ENCODE measurements at regions not wholly inside any gene's neighbourhood (a gene's known extent, or its start where the extent isn't known, plus 50 kb on each side); places are given as distances from the start of the nearest gene placed in this dataset.

DNA sequence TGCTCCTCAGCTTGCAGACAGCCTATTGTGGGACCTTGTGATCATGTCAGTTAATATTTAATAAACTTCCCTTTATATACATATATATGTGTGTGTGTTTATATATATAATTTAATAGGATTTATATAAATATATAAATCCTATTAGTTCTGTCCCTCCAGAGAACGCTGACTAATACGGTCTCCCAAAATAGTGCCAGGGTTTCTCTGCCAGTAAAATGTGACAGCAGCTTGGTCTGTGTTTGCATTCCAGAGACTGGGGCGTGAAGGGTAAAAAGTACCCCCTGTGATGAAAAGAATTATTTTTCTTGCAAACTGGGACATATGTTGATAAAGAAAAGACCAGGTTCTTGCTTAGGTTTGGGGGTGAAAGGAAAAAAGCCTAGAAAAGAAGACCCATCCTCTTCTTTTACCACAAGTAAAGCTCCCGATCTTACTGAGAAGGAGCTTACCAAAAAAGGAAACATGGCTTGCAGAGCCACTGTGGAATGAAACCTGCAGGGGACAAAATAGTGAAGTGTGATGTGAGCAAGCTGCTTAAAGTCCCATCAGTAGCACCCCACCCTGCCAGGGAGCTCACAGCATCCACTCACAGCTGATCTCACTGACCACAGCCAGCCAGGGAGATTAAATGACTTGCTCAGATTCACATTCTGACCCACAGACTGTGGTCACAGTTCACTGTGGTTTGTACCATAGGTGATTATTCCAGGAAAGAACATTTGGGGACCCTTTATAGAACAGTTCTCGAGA lies 110.9 kb upstream of the RMP24 start:
- DNase-seq: no peak
- Mint-ChIP-seq H3K27me3 (peaks cover 3% of the 10 kb centered on the region), H3K4me1 (no peaks in the 10 kb centered on the region), H3K9me3 (ENCODE audit: insufficient read depth) (peaks cover under 1% of the 10 kb centered on the region), H3K27ac (no peak overlapping the region), H3K4me3 (no peak overlapping the region)
- TF ChIP-seq EZH2 (IDR thresholded peaks at IDR 0.05; ENCODE audit: borderline replicate concordance, insufficient read depth, low read depth, low read length, poor library complexity, severe bottlenecking): no peak
- TF ChIP-seq, protein P1, sequence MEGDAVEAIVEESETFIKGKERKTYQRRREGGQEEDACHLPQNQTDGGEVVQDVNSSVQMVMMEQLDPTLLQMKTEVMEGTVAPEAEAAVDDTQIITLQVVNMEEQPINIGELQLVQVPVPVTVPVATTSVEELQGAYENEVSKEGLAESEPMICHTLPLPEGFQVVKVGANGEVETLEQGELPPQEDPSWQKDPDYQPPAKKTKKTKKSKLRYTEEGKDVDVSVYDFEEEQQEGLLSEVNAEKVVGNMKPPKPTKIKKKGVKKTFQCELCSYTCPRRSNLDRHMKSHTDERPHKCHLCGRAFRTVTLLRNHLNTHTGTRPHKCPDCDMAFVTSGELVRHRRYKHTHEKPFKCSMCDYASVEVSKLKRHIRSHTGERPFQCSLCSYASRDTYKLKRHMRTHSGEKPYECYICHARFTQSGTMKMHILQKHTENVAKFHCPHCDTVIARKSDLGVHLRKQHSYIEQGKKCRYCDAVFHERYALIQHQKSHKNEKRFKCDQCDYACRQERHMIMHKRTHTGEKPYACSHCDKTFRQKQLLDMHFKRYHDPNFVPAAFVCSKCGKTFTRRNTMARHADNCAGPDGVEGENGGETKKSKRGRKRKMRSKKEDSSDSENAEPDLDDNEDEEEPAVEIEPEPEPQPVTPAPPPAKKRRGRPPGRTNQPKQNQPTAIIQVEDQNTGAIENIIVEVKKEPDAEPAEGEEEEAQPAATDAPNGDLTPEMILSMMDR (IDR thresholded peaks at IDR 0.05): no peak
- Histone ChIP-seq H3K9me3 (ENCODE audit: control extremely low read depth in 1 of 3, control insufficient read depth in 2 of 3, insufficient read depth in 1 of 3, low read length in 2 of 3) (no peaks in the 10 kb centered on the region), H4K20me1 (ENCODE audit: control insufficient read depth, insufficient read depth, low read length, poor library complexity, severe bottlenecking) (no peaks in the 10 kb centered on the region), H3K27ac (ENCODE audit: low read length in 2 of 2) (no peak overlapping the region), H3K4me2 (replicated peaks; ENCODE audit: low read depth, low read length, poor library complexity, severe bottlenecking) (no peak overlapping the region), H2AFZ (ENCODE audit: insufficient read depth, low read depth, low read length, poor library complexity, severe bottlenecking) (no peak overlapping the region), H3K36me3 (replicated peaks in 1 of 2; ENCODE audit: control extremely low read depth in 1 of 2, control insufficient read depth in 1 of 2, extremely low read depth in 1 of 2, insufficient read depth in 2 of 2, low read length in 1 of 2) (no peaks in the 10 kb centered on the region), H3K9ac (ENCODE audit: low read length) (no peak overlapping the region), H3K27me3 (replicated peaks in 1 of 4; ENCODE audit: control extremely low read depth in 1 of 4, control insufficient read depth in 3 of 4, insufficient read depth in 4 of 4, low read length in 3 of 4) (no peaks in the 10 kb centered on the region), H3K4me1 (ENCODE audit: control insufficient read depth in 2 of 2, insufficient read depth in 2 of 2, low read length in 2 of 2) (no peaks in the 10 kb centered on the region), H3K4me3 (ENCODE audit: control extremely low read depth in 1 of 5, extremely low read depth in 1 of 5, insufficient read depth in 1 of 5, low read depth in 2 of 5, low read length in 4 of 5) (no peak overlapping the region), H3K79me2 (ENCODE audit: control insufficient read depth, insufficient read depth, low read length) (no peaks in the 10 kb centered on the region)
- ChIA-PET CTCF (no interaction called here), POLR2A (no interaction called here)
- no peak for ATAC-seq (ENCODE audit: low read depth)
- 96% methylated on average over 3 of the region's 5 CpGs for WGBS (ENCODE audit: insufficient coverage)
- intact Hi-C loops (cut with micrococcal nuclease): no loop called here

DNA sequence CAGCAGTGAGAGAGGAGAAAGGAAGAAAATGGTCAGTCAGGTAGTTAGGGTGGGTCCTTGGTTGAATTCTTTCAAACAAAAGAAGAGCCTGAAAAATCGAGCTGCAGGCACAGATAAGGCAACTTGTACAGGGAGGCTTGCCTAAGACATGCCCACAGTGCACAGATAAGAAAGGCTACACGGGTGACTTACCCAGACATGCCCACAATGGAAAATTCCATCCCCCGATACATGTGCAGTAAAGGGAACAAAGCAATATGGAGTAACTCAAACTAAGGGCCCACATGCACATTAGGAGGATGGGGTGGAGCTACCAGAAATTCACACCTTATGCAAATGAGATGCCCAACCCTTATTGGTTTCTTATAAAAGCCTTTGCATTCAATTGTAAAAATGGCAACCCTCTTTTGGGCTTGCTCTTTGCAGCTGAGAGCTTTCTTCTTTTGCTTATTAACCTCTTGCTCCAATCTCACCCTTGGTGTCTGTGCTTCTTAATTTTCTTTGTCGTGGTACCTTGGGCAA lies 110.3 kb upstream of the RMP24 start:
- Histone ChIP-seq H3K36me3 (replicated peaks in 1 of 2; ENCODE audit: control extremely low read depth in 1 of 2, control insufficient read depth in 1 of 2, extremely low read depth in 1 of 2, insufficient read depth in 2 of 2, low read length in 1 of 2) (no peaks in the 10 kb centered on the region), H3K27ac (ENCODE audit: low read length in 2 of 2) (no peak overlapping the region), H4K20me1 (ENCODE audit: control insufficient read depth, insufficient read depth, low read length, poor library complexity, severe bottlenecking) (no peaks in the 10 kb centered on the region), H3K27me3 (replicated peaks in 1 of 4; ENCODE audit: control extremely low read depth in 1 of 4, control insufficient read depth in 3 of 4, insufficient read depth in 4 of 4, low read length in 3 of 4) (no peaks in the 10 kb centered on the region), H3K4me1 (ENCODE audit: control insufficient read depth in 2 of 2, insufficient read depth in 2 of 2, low read length in 2 of 2) (no peaks in the 10 kb centered on the region), H3K4me3 (ENCODE audit: control extremely low read depth in 1 of 5, extremely low read depth in 1 of 5, insufficient read depth in 1 of 5, low read depth in 2 of 5, low read length in 4 of 5) (no peak overlapping the region), H3K4me2 (replicated peaks; ENCODE audit: low read depth, low read length, poor library complexity, severe bottlenecking) (no peak overlapping the region), H3K9me3 (ENCODE audit: control extremely low read depth in 1 of 3, control insufficient read depth in 2 of 3, insufficient read depth in 1 of 3, low read length in 2 of 3) (no peaks in the 10 kb centered on the region), H3K79me2 (ENCODE audit: control insufficient read depth, insufficient read depth, low read length) (no peaks in the 10 kb centered on the region), H2AFZ (ENCODE audit: insufficient read depth, low read depth, low read length, poor library complexity, severe bottlenecking) (no peak overlapping the region), H3K9ac (ENCODE audit: low read length) (no peak overlapping the region)
- H3K9me3 Mint-ChIP-seq (ENCODE audit: insufficient read depth): no peaks in the 10 kb centered on the region
- intact Hi-C loops (cut with micrococcal nuclease): no loop called here
- ATAC-seq (ENCODE audit: low read depth): no peak
- H3K27ac Mint-ChIP-seq: no peak overlapping the region
- CTCF ChIA-PET: no interaction called here
- DNase-seq: no peak
- no peak overlapping the region for H3K4me3 Mint-ChIP-seq
- H3K4me1 Mint-ChIP-seq: no peaks in the 10 kb centered on the region
- peaks cover 3% of the 10 kb centered on the region for H3K27me3 Mint-ChIP-seq
- WGBS (ENCODE audit: insufficient coverage): 40% methylated on average over 1 of the region's 4 CpGs
- POLR2A ChIA-PET: no interaction called here
- no peak for TF ChIP-seq EZH2 (IDR thresholded peaks at IDR 0.05; ENCODE audit: borderline replicate concordance, insufficient read depth, low read depth, low read length, poor library complexity, severe bottlenecking)
- TF ChIP-seq, protein P1 (IDR thresholded peaks at IDR 0.05): no peak

Data from B cell (primary cell).